D721Med (cell line): ENCODE measurements at regions not wholly inside any gene's neighbourhood (a gene's known extent, or its start where the extent isn't known, plus 50 kb on each side); places are given as distances from the start of the nearest gene placed in this dataset.

ENCODE experiments used
- DNase-seq: peaks from one replicate; pipeline ENCODE4 v3.0.0; 2011; ENCODE audit warnings: low spot score; ENCODE audit not compliant: insufficient read length
- FAIRE-seq: peaks from 2 replicates; lab custom pipeline; 2011; peaks lifted over from hg19 to GRCh38; lab: Jason Lieb, UNC
- CTCF ChIP-seq: IDR thresholded peaks from 2 replicates; pipeline ENCODE4 v1.5.1; 2012; ENCODE audit warnings: mild to moderate bottlenecking, control low read depth; ENCODE audit not compliant: insufficient read depth; ENCODE audit errors: missing control alignments

- no peak for FAIRE-seq
- TF ChIP-seq CTCF: no peak
- no peak for DNase-seq
Measured at GRCh38 chr9:81408951-81409350, 280.4 kb downstream of the TLE1 start.

- TF ChIP-seq CTCF: no peak
- DNase-seq (no peak), FAIRE-seq (no peak)
Measured at GRCh38 chr9:81404931-81405598, 284.3 kb downstream of the TLE1 start.

- FAIRE-seq (no peak), DNase-seq (no peak)
- no peak for TF ChIP-seq CTCF
Measured at GRCh38 chr9:81397481-81398381, 291.6 kb downstream of the TLE1 start.

DNA sequence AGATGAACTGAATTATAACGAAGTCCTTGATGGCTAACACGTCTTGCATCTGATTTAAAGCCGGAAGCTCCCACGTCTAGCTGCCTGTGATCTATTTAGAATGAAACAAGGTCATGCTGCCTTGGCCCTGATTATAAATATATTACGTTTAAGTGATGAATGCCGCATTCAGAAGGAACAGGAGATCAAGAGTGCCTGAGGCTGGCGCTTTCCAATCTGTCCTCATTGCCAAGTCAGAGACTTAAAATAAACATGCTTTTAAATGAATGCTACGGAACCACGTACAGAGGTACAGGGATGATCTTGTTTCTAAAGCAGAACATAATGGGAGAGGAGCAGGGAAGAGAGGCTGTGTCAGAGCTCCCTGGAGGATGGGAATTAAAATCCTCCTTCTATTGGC, 292.8 kb downstream of the TLE1 start:
- TF ChIP-seq CTCF: no peak
- DNase-seq (no peak), FAIRE-seq (no peak)

GRCh38 chr9:81395676-81396054, 293.7 kb downstream of the TLE1 start:
- TF ChIP-seq CTCF: no peak
- FAIRE-seq: no peak
- DNase-seq: no peak

- DNase-seq: no peak
- FAIRE-seq: no peak
- no peak for TF ChIP-seq CTCF
Measured at GRCh38 chr9:81394881-81395675, 294.3 kb downstream of the TLE1 start.
